CD4-positive, alpha-beta T cell (primary cell): ENCODE measurements at regions not wholly inside any gene's neighbourhood (a gene's known extent, or its start where the extent isn't known, plus 50 kb on each side); places are given as distances from the start of the nearest gene placed in this dataset.

Source experiments
- ATAC-seq: fragments of 200-7000 bp; cut with Tn5 transposase; one replicate; pipeline ENCODE4 v1.10.0; 2022; ENCODE audit warnings: mild to moderate bottlenecking; ENCODE audit not compliant: poor library complexity
- CTCF ChIA-PET: fragments of 350-600 bp; sonication (Branson Sonifier 250); formaldehyde crosslinking; loops from one replicate; lab custom pipeline; 2021; ENCODE audit warnings: antibody characterized with exemption, inconsistent platforms; lab: Charles Lee
- POLR2A ChIA-PET: fragments of 350-600 bp; sonication (Branson Sonifier 250); formaldehyde crosslinking; loops from one replicate; lab custom pipeline; 2021; ENCODE audit warnings: antibody characterized with exemption, inconsistent platforms; lab: Charles Lee
- DNase-seq, 14 experiments: peaks; one replicate each; pipeline ENCODE4 v3.0.0-alpha.2; 2013 to 2020; ENCODE audit warnings: mixed read lengths in 2 of 14
- H3K27ac ChIP-seq, 2 donors: one replicate each; pipeline versions ENCODE4 v1.5.1 to v1.7.0; 2013; ENCODE audit warnings: low read length in 2 of 2, low read depth in 1 of 2, mild to moderate bottlenecking in 1 of 2
- H3K27me3 ChIP-seq, 2 experiments: 1 replicate in 1 of 2; 2 replicates in 1 of 2; pipeline versions ENCODE4 v1.6.1 to v1.7.0; 2013; ENCODE audit warnings: low read length in 2 of 2, control low read depth in 1 of 2, mild to moderate bottlenecking in 1 of 2, moderate library complexity in 1 of 2; ENCODE audit not compliant: insufficient read depth in 2 of 2, control insufficient read depth in 1 of 2
- H3K36me3 ChIP-seq: one replicate; pipeline ENCODE4 v1.6.1; 2013; ENCODE audit warnings: low read length, control low read depth; ENCODE audit not compliant: insufficient read depth
- H3K4me1 ChIP-seq: one replicate; pipeline ENCODE4 v1.6.1; 2013; ENCODE audit warnings: low read length, control low read depth; ENCODE audit not compliant: insufficient read depth
- H3K4me3 ChIP-seq: one replicate; pipeline ENCODE4 v1.5.1; 2013; ENCODE audit warnings: mild to moderate bottlenecking, low read length, moderate library complexity
- H3K9me3 ChIP-seq, 2 experiments: 1 replicate in 1 of 2; 2 replicates in 1 of 2; pipeline versions ENCODE4 v1.6.1 to v1.7.0; 2013; ENCODE audit warnings: low read length in 2 of 2, mild to moderate bottlenecking in 2 of 2, control low read depth in 1 of 2, moderate library complexity in 1 of 2; ENCODE audit not compliant: control insufficient read depth in 1 of 2, insufficient read depth in 1 of 2
- H3K27ac Mint-ChIP-seq: one replicate; pipeline ENCODE4 v1.8.0; 2020; ENCODE audit warnings: mixed read lengths
- H3K27me3 Mint-ChIP-seq: one replicate; pipeline ENCODE4 v1.8.0; 2021; ENCODE audit warnings: mixed read lengths
- H3K36me3 Mint-ChIP-seq: one replicate; pipeline ENCODE4 v1.8.0; 2021; ENCODE audit warnings: low read depth, mixed read lengths
- H3K4me1 Mint-ChIP-seq: one replicate; pipeline ENCODE4 v1.8.0; 2021; ENCODE audit warnings: low read depth, mixed read lengths
- H3K4me3 Mint-ChIP-seq: one replicate; pipeline ENCODE4 v1.8.0; 2020; ENCODE audit warnings: mild to moderate bottlenecking, mixed read lengths
- H3K9me3 Mint-ChIP-seq: one replicate; pipeline ENCODE4 v1.8.0; 2020; ENCODE audit warnings: mixed read lengths
- CTCF ChIP-seq: fragments of 200-600 bp; IDR thresholded peaks from one replicate; pipeline ENCODE4 v1.8.0; 2022; ENCODE audit warnings: antibody characterized with exemption, mild to moderate bottlenecking
- intact Hi-C, 2 experiments: fragments of 100-400 bp; cut with DNase I in 1 of 2; cut with micrococcal nuclease in 1 of 2; formaldehyde crosslinking; loops; one replicate each; pipeline versions ENCODE4 v1.15.1 to v1.9.0; 2023 to 2025; cut with DNase I, micrococcal nuclease

- CTCF ChIA-PET = interaction anchor here (1.0 to 1.2 kb wide), 3 partner anchors 14 to 115 kb away, joined by 3 to 6 read pairs (median 4); no protein-coding TSS in a partner anchor
- Histone ChIP-seq H3K9me3 (no peaks in the 10 kb centered on the region), H3K36me3 (no peaks in the 10 kb centered on the region), H3K4me3 (no peak overlapping the region), H3K4me1 (no peaks in the 10 kb centered on the region), H3K27ac (no peak overlapping the region), H3K27me3 (peaks cover 2 to 18% of the 10 kb centered on the region in 2 experiments)
- Mint-ChIP-seq H3K9me3 (no peaks in the 10 kb centered on the region), H3K36me3 (no peaks in the 10 kb centered on the region), H3K4me3 (no peak overlapping the region), H3K4me1 (no peaks in the 10 kb centered on the region), H3K27me3 (peaks cover 36% of the 10 kb centered on the region), H3K27ac (no peak overlapping the region)
- DNase-seq (no peak), ATAC-seq (no peak)
- POLR2A ChIA-PET = no interaction called here
- TF ChIP-seq CTCF = peak; percentile 22
- intact Hi-C loops = no loop called here
These were observed 50.2 kb upstream of the PDX1 start for GRCh38 chr13:27869436-27870095.
